GM12865 (cell line): ENCODE measurements at regions not wholly inside any gene's neighbourhood (a gene's known extent, or its start where the extent isn't known, plus 50 kb on each side); places are given as distances from the start of the nearest gene placed in this dataset.

Source experiments
- DNase-seq: peaks from one replicate; pipeline ENCODE4 v3.0.0; 2010; ENCODE audit warnings: low read depth
- H3K4me3 ChIP-seq: 2 replicates; pipeline ENCODE4 v1.5.1; 2011; ENCODE audit warnings: mild to moderate bottlenecking, low read depth, low read length, control low read depth
- TF ChIP-seq, protein P1 (sequence below): IDR thresholded peaks from 2 replicates; pipeline ENCODE4 v1.5.1; 2011; ENCODE audit warnings: low read length, control low read depth, low read depth, inconsistent platforms; ENCODE audit not compliant: insufficient read depth; ENCODE audit errors: missing control alignments

DNA sequence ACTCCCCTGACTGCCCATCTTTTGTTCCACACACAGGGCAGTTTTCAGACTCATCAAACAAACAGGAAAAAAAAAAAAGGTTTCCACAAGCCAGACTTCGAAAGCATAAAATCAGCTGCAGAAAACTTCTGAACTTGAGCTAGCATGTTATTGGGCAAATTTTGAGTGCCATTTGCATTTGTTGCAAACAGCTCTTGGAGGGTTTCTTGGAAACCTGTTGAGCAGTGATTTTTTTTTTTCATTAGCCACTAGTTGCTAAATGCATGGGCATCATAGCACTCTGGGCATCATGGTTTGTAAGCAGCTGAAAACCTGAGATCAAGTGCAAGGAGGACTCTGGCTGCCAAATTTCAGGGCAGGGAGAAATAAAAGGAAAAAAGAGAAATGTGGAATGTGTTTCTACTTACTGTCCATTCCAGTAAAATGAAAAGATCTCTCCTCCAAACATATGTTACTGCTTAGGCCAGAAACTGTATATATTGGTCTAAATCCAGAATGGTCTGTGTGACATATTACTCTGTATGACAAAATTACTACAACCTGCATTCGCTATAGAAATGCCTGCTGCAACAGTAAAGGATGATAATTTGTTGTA is 85.2 kb upstream of the SMIM23 start:
- no peak overlapping the region for H3K4me3 ChIP-seq
- no peak for DNase-seq
- TF ChIP-seq, protein P1, sequence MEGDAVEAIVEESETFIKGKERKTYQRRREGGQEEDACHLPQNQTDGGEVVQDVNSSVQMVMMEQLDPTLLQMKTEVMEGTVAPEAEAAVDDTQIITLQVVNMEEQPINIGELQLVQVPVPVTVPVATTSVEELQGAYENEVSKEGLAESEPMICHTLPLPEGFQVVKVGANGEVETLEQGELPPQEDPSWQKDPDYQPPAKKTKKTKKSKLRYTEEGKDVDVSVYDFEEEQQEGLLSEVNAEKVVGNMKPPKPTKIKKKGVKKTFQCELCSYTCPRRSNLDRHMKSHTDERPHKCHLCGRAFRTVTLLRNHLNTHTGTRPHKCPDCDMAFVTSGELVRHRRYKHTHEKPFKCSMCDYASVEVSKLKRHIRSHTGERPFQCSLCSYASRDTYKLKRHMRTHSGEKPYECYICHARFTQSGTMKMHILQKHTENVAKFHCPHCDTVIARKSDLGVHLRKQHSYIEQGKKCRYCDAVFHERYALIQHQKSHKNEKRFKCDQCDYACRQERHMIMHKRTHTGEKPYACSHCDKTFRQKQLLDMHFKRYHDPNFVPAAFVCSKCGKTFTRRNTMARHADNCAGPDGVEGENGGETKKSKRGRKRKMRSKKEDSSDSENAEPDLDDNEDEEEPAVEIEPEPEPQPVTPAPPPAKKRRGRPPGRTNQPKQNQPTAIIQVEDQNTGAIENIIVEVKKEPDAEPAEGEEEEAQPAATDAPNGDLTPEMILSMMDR = no peak

DNA sequence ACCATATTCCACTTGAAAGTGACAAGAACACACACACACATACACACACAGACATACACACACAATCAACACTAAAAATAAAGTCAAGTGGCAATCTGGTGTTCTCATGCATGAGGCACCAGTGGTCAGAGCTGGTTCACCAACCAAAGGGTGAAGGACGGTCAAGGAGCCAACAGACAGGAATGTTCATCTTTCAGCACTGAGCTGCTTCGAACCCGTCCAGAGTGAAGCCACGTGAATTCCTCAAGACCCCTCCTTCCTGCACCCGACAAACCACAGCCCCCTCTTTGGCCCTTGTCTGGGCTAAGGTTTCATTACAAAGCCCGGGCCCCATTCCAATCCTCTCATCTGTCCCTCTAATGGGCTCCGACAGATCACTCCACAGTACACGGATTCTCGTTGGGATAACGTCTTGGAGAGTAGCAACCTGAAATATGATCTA is 84.5 kb upstream of the SMIM23 start:
- TF ChIP-seq, protein P1 = no peak
- DNase-seq = no peak
- H3K4me3 ChIP-seq = no peak overlapping the region

DNA sequence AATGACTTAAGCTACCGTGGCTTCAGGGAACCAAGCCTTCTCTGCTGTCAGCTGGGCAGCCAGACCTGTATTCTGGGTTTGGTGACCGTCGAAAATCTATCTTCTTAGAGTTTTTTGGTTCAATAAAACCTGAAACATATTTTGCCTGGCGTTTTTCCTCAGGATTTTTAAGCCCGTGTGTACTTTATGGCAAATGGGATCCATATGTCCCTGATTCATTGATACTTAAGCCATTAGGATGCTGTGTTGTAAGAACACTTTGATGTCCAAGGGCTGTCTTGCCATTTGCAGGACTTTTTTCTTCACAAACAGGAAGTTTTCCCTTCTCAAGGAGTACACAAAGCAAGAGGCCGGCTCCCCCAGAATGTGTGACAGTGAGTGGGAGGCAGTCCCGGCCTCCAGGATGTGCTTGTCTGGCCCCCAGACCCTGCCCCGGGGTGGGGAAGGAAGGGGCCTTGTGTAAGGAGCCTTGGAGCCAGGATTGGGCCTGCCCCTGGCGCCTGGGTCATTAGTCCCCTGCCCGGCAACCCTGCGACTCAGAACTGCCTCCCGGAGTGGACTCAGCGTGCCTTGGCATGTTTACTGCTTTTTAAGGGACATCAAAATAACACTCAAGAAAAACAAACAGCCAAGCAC is 83.4 kb upstream of the SMIM23 start:
- DNase-seq = no peak
- TF ChIP-seq, protein P1 = no peak
- no peak overlapping the region for H3K4me3 ChIP-seq

DNA sequence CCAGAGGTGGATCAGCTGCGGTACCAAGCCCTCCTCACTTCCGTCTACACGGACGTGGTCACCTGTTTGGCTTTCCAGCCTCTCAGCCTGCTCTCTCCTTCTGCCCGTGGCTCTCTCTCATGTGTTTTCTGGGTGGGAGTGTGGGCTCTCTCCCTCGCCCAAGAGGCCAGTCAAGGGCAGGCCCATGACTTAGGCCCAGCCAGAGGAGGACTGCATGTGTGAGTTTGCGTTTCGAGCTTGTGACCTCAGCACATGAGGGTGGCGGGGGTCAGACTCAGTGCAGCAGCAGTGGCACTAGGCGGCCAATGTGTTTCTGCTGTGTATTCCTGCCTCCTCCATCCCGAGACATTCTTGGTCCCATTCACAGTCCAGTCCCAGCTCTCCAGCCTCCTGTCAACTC is 82.5 kb upstream of the SMIM23 start:
- TF ChIP-seq, protein P1 = no peak
- no peak for DNase-seq
- H3K4me3 ChIP-seq = no peak overlapping the region

DNA sequence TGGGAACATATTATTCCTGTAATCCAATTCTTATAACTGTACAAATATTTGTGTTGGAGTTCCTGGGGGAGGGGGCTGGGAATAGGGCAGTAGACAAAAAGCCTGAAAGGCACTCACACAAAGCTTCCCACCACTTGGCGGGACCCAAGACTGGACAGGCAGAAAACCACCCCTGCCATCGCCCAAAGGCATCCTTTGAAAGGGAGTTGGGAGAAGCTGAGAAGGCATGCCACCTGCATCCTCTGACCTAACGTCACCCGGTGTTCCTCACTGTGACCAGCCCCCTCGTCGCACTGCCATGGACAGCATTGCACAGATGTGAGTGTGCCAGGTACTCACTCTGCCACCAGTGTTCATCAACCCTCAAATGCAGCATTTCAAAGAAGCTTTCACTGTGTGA is 80.6 kb upstream of the SMIM23 start:
- no peak for DNase-seq
- no peak overlapping the region for H3K4me3 ChIP-seq
- TF ChIP-seq, protein P1 = no peak

DNA sequence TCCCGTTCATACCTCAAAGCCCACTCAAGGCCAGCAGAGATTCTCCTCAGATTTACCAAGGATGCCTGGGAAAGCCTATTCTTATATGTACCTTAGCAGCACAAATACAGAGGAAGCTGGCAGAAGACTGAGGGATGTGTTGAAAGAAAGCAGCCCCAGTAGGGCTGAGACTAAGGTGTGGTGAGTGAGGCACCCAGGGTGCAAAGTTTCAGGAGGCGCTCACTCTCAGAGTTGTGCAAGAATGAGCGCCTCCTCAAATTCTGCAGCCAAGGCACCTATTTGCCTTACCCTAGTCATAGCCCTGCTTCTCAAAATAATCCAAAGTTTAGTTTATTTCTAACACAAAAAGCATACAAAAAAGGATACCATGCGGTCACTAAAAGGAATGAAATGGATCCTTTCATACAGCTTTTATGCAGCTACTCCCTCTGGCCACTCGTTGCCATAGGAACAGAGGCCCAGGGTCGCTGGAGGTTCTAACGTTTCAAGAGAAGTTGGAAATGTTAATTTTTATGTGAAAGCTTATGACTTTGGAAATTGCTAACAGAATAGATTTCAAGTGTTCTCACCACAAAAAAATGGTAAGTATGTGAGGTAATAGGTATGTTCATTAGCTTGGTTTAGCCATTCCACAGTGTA is 79.7 kb upstream of the SMIM23 start:
- no peak overlapping the region for H3K4me3 ChIP-seq
- no peak for DNase-seq
- TF ChIP-seq, protein P1 = no peak
